ENCODE measurements at regions not wholly inside any gene's neighbourhood (a gene's known extent, or its start where the extent isn't known, plus 50 kb on each side); places are given as distances from the start of the nearest gene placed in this dataset.
A peak's percentile ranks its signal among the peaks of the same experiment; 100 is the strongest.

DNA sequence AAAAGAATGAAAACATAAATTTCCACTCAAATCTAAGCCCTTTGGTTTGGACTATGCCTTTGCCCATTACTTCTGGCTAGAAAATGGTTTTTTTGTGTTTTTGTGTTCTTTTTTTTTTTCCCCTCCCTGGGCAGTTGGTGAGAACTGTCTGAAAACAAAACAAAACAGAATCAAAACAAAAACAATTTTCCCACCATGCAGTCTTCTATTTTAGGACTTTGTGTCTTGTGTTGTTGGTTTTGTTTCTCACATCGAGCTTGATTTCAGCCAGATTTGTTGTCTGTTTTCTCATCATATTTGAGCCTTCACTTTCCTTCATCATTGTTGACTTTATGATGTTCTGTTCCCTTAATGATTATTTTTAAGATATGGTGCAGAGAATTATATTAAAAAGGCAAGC, 206.3 kb downstream of the MACC1 start:
- intact Hi-C loops (cut with DNase I; ENCODE audit: low total_unique reads), result no loop called here
- Histone ChIP-seq H3K4me1 (no peaks in the 10 kb centered on the region), H3K36me3 (no peaks in the 10 kb centered on the region), H3K27me3 (no peaks in the 10 kb centered on the region), H3K9me3 (no peaks in the 10 kb centered on the region), H3K27ac (peak overlapping the region in 1 of 2 donors; percentile 11), H3K4me3 (no peak overlapping the region)
- TF ChIP-seq, protein P1, sequence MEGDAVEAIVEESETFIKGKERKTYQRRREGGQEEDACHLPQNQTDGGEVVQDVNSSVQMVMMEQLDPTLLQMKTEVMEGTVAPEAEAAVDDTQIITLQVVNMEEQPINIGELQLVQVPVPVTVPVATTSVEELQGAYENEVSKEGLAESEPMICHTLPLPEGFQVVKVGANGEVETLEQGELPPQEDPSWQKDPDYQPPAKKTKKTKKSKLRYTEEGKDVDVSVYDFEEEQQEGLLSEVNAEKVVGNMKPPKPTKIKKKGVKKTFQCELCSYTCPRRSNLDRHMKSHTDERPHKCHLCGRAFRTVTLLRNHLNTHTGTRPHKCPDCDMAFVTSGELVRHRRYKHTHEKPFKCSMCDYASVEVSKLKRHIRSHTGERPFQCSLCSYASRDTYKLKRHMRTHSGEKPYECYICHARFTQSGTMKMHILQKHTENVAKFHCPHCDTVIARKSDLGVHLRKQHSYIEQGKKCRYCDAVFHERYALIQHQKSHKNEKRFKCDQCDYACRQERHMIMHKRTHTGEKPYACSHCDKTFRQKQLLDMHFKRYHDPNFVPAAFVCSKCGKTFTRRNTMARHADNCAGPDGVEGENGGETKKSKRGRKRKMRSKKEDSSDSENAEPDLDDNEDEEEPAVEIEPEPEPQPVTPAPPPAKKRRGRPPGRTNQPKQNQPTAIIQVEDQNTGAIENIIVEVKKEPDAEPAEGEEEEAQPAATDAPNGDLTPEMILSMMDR (IDR thresholded peaks at IDR 0.05), result no peak
- TF ChIP-seq POLR2A (IDR thresholded peaks at IDR 0.05), result no peak
- no peak for DNase-seq

- TF ChIP-seq, protein P1 (IDR thresholded peaks at IDR 0.05), result no peak
- no peak for TF ChIP-seq POLR2A (IDR thresholded peaks at IDR 0.05)
- no peaks in the 10 kb centered on the region for H3K4me1 ChIP-seq
- no peak for DNase-seq
- intact Hi-C loops (cut with DNase I; ENCODE audit: low total_unique reads), result no loop called here
- H3K9me3 ChIP-seq, result no peaks in the 10 kb centered on the region
- no peak overlapping the region for H3K27ac ChIP-seq
- no peaks in the 10 kb centered on the region for H3K27me3 ChIP-seq
- H3K4me3 ChIP-seq, result no peak overlapping the region
- no peaks in the 10 kb centered on the region for H3K36me3 ChIP-seq
Measured at GRCh38 chr7:20007510-20007909, 209.7 kb downstream of the MACC1 start.

GRCh38 chr7:20005081-20005480, 212.1 kb downstream of the MACC1 start:
- H3K36me3 ChIP-seq, result no peaks in the 10 kb centered on the region
- H3K4me1 ChIP-seq, result no peaks in the 10 kb centered on the region
- no peaks in the 10 kb centered on the region for H3K27me3 ChIP-seq
- no peak for DNase-seq
- H3K9me3 ChIP-seq, result no peaks in the 10 kb centered on the region
- TF ChIP-seq, protein P1 (IDR thresholded peaks at IDR 0.05), result no peak
- no peak for TF ChIP-seq POLR2A (IDR thresholded peaks at IDR 0.05)
- H3K27ac ChIP-seq, result no peak overlapping the region
- intact Hi-C loops (cut with DNase I; ENCODE audit: low total_unique reads), result no loop called here
- no peak overlapping the region for H3K4me3 ChIP-seq

DNA sequence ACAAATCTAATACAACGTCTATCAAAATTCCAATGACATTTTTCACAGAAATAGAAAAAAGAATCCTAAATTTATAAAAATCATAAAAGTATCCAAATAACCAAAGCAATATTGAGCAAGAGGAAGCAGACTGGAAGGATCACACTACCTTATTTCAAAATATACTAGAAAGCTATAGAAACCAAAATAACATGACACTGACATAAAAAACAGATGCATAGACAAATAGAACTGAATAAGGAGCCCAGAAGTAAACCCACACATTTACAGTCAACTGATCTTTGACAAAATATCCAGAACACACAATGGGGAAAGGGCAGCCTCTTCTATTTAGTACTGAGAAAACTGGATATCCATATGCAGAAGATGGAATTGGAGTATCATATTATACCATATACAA, 217.5 kb downstream of the MACC1 start:
- Histone ChIP-seq H3K9me3 (no peaks in the 10 kb centered on the region), H3K27ac (no peak overlapping the region), H3K4me3 (no peak overlapping the region), H3K27me3 (no peaks in the 10 kb centered on the region), H3K36me3 (no peaks in the 10 kb centered on the region), H3K4me1 (no peaks in the 10 kb centered on the region)
- no peak for TF ChIP-seq POLR2A (IDR thresholded peaks at IDR 0.05)
- TF ChIP-seq, protein P1 (IDR thresholded peaks at IDR 0.05), result no peak
- no peak for DNase-seq
- intact Hi-C loops (cut with DNase I; ENCODE audit: low total_unique reads), result no loop called here

GRCh38 chr7:19991936-19992335, 218.5 kb upstream of the TMEM196 start:
- DNase-seq, result no peak
- Histone ChIP-seq H3K9me3 (no peaks in the 10 kb centered on the region), H3K4me3 (no peak overlapping the region), H3K27ac (no peak overlapping the region), H3K36me3 (no peaks in the 10 kb centered on the region), H3K4me1 (peaks cover 0 to 5% of the 10 kb centered on the region in 2 donors), H3K27me3 (no peaks in the 10 kb centered on the region)
- no peak for TF ChIP-seq POLR2A (IDR thresholded peaks at IDR 0.05)
- TF ChIP-seq, protein P1 (IDR thresholded peaks at IDR 0.05), result no peak
- intact Hi-C loops (cut with DNase I; ENCODE audit: low total_unique reads), result no loop called here
